ENCODE measurements at regions not wholly inside any gene's neighbourhood (a gene's known extent, or its start where the extent isn't known, plus 50 kb on each side); places are given as distances from the start of the nearest gene placed in this dataset.

DNA sequence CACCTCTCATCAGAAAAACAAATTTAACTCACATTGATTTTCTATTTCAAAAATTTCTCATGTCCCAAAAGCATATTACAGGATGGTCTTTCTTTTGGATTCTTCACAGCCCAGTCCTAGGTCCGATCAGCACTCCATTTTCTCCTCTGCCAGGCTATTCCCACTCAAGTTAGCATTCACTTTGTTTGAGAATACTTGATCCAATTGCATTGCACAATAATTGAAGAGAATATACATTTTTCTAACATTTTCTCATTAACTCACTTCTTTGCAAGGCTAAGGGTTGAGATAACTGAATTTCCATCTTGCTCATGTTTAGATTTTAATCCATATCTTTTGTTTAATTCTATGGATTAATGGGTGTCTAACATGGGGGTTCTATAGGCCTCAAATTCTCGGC is 716.1 kb downstream of the QKI start:
- Mint-ChIP-seq H3K27ac (no peak overlapping the region), H3K36me3 (no peaks in the 10 kb centered on the region), H3K4me3 (no peak overlapping the region), H3K9me3 (no peaks in the 10 kb centered on the region), H3K4me1 (no peaks in the 10 kb centered on the region), H3K27me3 (peaks cover 8% of the 10 kb centered on the region)
- no peak for DNase-seq

DNA sequence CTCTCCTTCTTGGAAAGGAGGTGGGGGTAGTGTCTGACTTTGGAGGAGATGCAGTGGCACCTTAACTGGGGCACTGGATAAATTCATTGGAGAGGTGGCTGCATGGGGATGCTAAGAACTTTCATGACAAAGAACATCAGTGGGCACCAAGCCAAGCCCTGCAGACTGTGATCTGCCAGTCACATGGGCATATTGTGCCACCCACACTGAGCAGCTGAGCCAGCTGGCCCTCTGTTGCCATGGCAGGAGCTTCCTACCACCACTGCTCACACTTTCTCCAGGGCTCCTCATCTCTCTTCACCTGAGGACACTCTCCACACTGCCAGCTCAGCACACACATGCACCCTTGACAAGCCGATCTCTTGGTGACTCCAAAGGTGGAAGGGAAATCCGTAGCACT is 715.6 kb downstream of the QKI start:
- Mint-ChIP-seq H3K4me1 (no peaks in the 10 kb centered on the region), H3K4me3 (no peak overlapping the region), H3K36me3 (no peaks in the 10 kb centered on the region), H3K9me3 (peaks cover 2% of the 10 kb centered on the region), H3K27me3 (peaks cover 5% of the 10 kb centered on the region), H3K27ac (no peak overlapping the region)
- no peak for DNase-seq

DNA sequence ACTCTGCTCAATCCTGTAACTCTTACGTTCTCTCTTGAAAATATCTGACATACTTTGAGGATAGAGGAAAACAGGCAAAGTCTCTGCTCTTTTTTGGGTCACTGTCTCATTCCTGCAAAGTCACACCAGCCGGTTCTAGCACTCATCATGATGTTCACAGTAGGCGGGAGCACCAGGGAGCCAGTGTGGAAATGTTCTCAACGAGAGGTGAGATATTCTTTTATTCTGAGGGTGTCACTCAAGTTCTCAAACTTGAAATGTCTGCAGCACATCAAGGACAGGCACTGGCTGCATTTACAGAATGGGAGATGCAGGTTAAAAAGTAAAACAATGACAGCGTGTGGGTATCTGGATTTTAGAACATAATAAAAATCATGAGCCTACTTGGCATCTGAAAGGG is 714.7 kb downstream of the QKI start:
- H3K4me3 Mint-ChIP-seq, result no peak overlapping the region
- no peaks in the 10 kb centered on the region for H3K36me3 Mint-ChIP-seq
- H3K27ac Mint-ChIP-seq, result no peak overlapping the region
- peaks cover 2% of the 10 kb centered on the region for H3K9me3 Mint-ChIP-seq
- no peaks in the 10 kb centered on the region for H3K4me1 Mint-ChIP-seq
- DNase-seq, result no peak
- peaks cover 4% of the 10 kb centered on the region for H3K27me3 Mint-ChIP-seq

DNA sequence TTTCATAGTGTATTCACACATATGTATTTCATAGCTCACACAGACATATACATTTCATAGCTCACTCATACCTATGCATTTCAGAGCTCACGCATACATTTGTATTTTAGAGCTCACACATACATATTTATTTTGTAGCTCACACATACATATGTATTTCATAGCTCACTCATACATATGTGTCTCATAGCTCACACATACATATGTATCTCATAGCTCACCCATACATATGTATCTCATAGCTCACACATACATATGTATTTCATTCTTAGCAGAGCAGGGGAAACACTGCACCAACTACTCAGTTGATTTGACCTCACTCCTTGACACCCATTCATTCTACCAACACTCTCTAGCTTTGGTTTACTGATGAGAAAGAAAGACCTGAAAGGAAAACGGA is 713.6 kb downstream of the QKI start:
- H3K27me3 Mint-ChIP-seq, result peaks cover 4% of the 10 kb centered on the region
- H3K4me3 Mint-ChIP-seq, result no peak overlapping the region
- H3K27ac Mint-ChIP-seq, result no peak overlapping the region
- no peaks in the 10 kb centered on the region for H3K36me3 Mint-ChIP-seq
- H3K9me3 Mint-ChIP-seq, result peaks cover 2% of the 10 kb centered on the region
- no peak for DNase-seq
- H3K4me1 Mint-ChIP-seq, result no peaks in the 10 kb centered on the region

GRCh38 chr6:164124986-164125385 is 710.5 kb downstream of the QKI start:
- no peaks in the 10 kb centered on the region for H3K36me3 Mint-ChIP-seq
- peaks cover 3% of the 10 kb centered on the region for H3K9me3 Mint-ChIP-seq
- no peaks in the 10 kb centered on the region for H3K4me1 Mint-ChIP-seq
- no peaks in the 10 kb centered on the region for H3K27me3 Mint-ChIP-seq
- H3K27ac Mint-ChIP-seq, result no peak overlapping the region
- DNase-seq, result no peak
- no peak overlapping the region for H3K4me3 Mint-ChIP-seq

- DNase-seq, result no peak
- Mint-ChIP-seq H3K4me3 (no peak overlapping the region), H3K9me3 (peaks cover 3% of the 10 kb centered on the region), H3K36me3 (no peaks in the 10 kb centered on the region), H3K4me1 (no peaks in the 10 kb centered on the region), H3K27ac (no peak overlapping the region), H3K27me3 (no peaks in the 10 kb centered on the region)
Observed at GRCh38 chr6:164124473-164124872, 710.0 kb downstream of the QKI start.

- Mint-ChIP-seq H3K4me3 (no peak overlapping the region), H3K9me3 (peaks cover 3% of the 10 kb centered on the region), H3K36me3 (no peaks in the 10 kb centered on the region), H3K27ac (no peak overlapping the region), H3K4me1 (no peaks in the 10 kb centered on the region), H3K27me3 (no peaks in the 10 kb centered on the region)
- no peak for DNase-seq
Observed at GRCh38 chr6:164122109-164122508, 707.6 kb downstream of the QKI start.

DNA sequence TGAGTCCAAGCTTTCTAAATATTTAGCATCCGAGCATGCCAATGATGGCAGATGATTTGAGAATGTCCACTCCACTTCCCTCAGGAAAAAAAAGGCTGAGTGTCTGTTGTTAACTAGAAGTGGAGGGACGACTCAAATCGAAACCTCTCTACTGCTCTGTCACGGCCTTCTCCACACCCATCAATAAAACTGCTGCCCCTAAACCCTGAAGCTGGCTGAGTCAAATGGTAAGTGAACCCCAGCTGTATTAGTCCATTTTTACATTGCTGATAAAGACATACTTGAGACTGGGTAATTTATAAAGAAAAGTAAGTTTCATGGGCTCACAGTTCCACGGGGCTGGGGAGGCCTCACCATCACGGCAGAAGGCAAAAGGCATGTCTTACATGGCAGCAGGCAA is 707.0 kb downstream of the QKI start:
- DNase-seq, result no peak
- Mint-ChIP-seq H3K27me3 (no peaks in the 10 kb centered on the region), H3K27ac (no peak overlapping the region), H3K9me3 (peaks cover 3% of the 10 kb centered on the region), H3K4me3 (no peak overlapping the region), H3K4me1 (no peaks in the 10 kb centered on the region), H3K36me3 (no peaks in the 10 kb centered on the region)

- Mint-ChIP-seq H3K27me3 (peaks cover 16% of the 10 kb centered on the region), H3K27ac (no peak overlapping the region), H3K9me3 (no peaks in the 10 kb centered on the region), H3K36me3 (no peaks in the 10 kb centered on the region), H3K4me3 (no peak overlapping the region), H3K4me1 (no peaks in the 10 kb centered on the region)
- DNase-seq, result no peak
Observed at GRCh38 chr6:164114651-164115050, 700.1 kb downstream of the QKI start.

DNA sequence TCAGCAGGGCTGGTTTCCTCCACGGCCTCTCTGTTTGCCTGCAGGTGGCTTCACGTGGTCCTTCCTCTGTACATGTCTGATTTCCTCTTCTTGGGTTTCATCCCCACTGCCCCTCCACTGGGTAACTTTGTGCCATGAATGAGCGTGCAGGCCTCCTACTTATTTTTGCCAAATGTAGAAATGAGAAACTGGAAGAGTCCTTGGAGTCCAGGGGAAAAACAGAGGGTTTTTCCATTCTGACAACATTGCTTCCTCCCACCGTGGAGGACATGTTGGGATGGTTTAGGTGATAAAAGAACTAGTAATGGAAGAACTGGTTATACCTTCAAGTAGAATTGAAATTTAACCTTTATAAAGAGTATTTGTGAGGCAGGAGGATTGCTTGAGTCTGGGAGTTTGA is 699.5 kb downstream of the QKI start:
- no peak overlapping the region for H3K4me3 Mint-ChIP-seq
- H3K27ac Mint-ChIP-seq, result no peak overlapping the region
- no peaks in the 10 kb centered on the region for H3K9me3 Mint-ChIP-seq

DNA sequence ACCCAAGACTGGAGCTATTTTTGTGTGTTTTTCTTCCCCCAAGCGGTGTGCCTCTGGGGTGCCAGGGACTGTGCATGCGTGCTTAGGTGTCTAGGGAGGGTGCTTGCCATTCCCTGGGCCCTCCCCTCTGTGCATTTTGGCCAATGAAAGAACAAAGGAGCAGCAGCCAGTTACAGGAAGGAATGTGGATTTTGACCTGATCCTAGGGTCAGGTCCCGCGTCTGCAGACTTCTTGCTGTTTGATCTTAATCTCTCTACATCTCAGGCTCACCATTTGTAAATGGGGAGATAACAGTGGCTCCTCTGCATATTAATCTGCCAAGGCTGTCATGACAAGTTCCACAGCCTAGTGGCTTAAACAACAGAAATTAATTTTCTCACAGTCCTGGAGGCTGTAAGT is 699.1 kb downstream of the QKI start:
- no peak overlapping the region for H3K4me3 Mint-ChIP-seq
- H3K27ac Mint-ChIP-seq, result no peak overlapping the region
- H3K36me3 Mint-ChIP-seq, result no peaks in the 10 kb centered on the region
- peaks cover 26% of the 10 kb centered on the region for H3K27me3 Mint-ChIP-seq
- peaks cover 2% of the 10 kb centered on the region for H3K4me1 Mint-ChIP-seq
- DNase-seq, result no peak
- H3K9me3 Mint-ChIP-seq, result no peaks in the 10 kb centered on the region

More for the DNA sequence above, 699.5 kb downstream of the QKI start:
- Mint-ChIP-seq H3K27me3 (peaks cover 22% of the 10 kb centered on the region), H3K36me3 (no peaks in the 10 kb centered on the region), H3K4me1 (no peaks in the 10 kb centered on the region)
- DNase-seq, result no peak

- no peak for DNase-seq
- Mint-ChIP-seq H3K4me3 (no peak overlapping the region), H3K27me3 (peaks cover 32% of the 10 kb centered on the region), H3K9me3 (no peaks in the 10 kb centered on the region), H3K27ac (no peak overlapping the region), H3K4me1 (peaks cover 2% of the 10 kb centered on the region), H3K36me3 (no peaks in the 10 kb centered on the region)
Observed at GRCh38 chr6:164109770-164110140, 695.2 kb downstream of the QKI start.

- no peak overlapping the region for H3K27ac Mint-ChIP-seq
- no peaks in the 10 kb centered on the region for H3K36me3 Mint-ChIP-seq
- DNase-seq, result no peak
- H3K9me3 Mint-ChIP-seq, result no peaks in the 10 kb centered on the region
- no peak overlapping the region for H3K4me3 Mint-ChIP-seq
- peaks cover 2% of the 10 kb centered on the region for H3K4me1 Mint-ChIP-seq
- H3K27me3 Mint-ChIP-seq, result peaks cover 32% of the 10 kb centered on the region
Observed at GRCh38 chr6:164108869-164109769, 694.6 kb downstream of the QKI start.

GRCh38 chr6:164108092-164108491 is 693.6 kb downstream of the QKI start:
- Mint-ChIP-seq H3K27me3 (peaks cover 32% of the 10 kb centered on the region), H3K4me3 (no peak overlapping the region)

GRCh38 chr6:164107297-164107995 is 692.9 kb downstream of the QKI start:
- Mint-ChIP-seq H3K4me3 (no peak overlapping the region), H3K4me1 (peaks cover 2% of the 10 kb centered on the region), H3K9me3 (no peaks in the 10 kb centered on the region), H3K27me3 (peaks cover 36% of the 10 kb centered on the region), H3K36me3 (no peaks in the 10 kb centered on the region), H3K27ac (no peak overlapping the region)
- no peak for DNase-seq

More at GRCh38 chr6:164108092-164108491, 693.6 kb downstream of the QKI start:
- H3K9me3 Mint-ChIP-seq, result no peaks in the 10 kb centered on the region
- no peak for DNase-seq
- H3K27ac Mint-ChIP-seq, result no peak overlapping the region
- peaks cover 2% of the 10 kb centered on the region for H3K4me1 Mint-ChIP-seq
- no peaks in the 10 kb centered on the region for H3K36me3 Mint-ChIP-seq

DNA sequence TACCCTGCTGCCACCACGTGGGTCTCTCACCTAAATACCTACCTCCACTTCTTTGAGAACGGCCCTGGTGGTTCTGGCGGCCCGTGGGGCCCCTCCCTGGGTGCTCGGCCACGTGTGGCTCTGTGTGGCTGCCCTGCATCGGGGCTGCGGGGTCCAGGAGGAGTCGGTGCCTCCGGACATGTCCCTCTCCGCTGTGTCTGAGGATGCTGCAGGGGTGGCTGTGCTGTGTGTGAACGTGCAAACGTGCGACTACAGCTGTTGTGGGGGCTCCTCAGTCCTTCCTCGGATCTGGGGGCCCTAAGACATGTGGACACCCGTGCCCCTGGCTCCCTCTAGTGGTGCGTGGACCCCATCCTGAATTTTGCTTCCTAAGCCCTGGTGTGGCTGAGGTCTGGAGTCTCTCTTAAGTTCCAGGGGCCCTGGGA is 691.8 kb downstream of the QKI start:
- no peaks in the 10 kb centered on the region for H3K9me3 Mint-ChIP-seq
- no peaks in the 10 kb centered on the region for H3K36me3 Mint-ChIP-seq
- H3K27ac Mint-ChIP-seq, result no peak overlapping the region

More for the DNA sequence above, 691.8 kb downstream of the QKI start:
- Mint-ChIP-seq H3K4me3 (no peak overlapping the region), H3K27me3 (peaks cover 41% of the 10 kb centered on the region), H3K4me1 (peaks cover 2% of the 10 kb centered on the region)
- DNase-seq, result no peak

Measured in activated naive CD8-positive, alpha-beta T cell treated with anti-CD3 and anti-CD28 coated beads for 36 hours (primary cell).